Osteoblast (primary cell): ENCODE measurements at regions not wholly inside any gene's neighbourhood (a gene's known extent, or its start where the extent isn't known, plus 50 kb on each side); places are given as distances from the start of the nearest gene placed in this dataset.

ENCODE experiments used
- DNase-seq: peaks from one replicate; pipeline ENCODE4 v3.0.0; 2011; ENCODE audit warnings: low spot score, mixed read lengths; ENCODE audit not compliant: insufficient read length; ENCODE audit errors: missing footprints
- H2AFZ ChIP-seq: 2 replicates; pipeline ENCODE4 v1.6.0; 2011; ENCODE audit warnings: mild to moderate bottlenecking, low read length
- H3K27ac ChIP-seq: 2 replicates; pipeline ENCODE4 v1.5.1; 2011; ENCODE audit warnings: mild to moderate bottlenecking, low read depth, low read length, moderate library complexity
- H3K27me3 ChIP-seq: 2 replicates; pipeline ENCODE4 v1.6.0; 2012; ENCODE audit warnings: mild to moderate bottlenecking, control low read depth, inconsistent platforms, low read length, moderate library complexity; ENCODE audit not compliant: insufficient read depth
- H3K36me3 ChIP-seq: 2 replicates; pipeline ENCODE4 v1.5.1; 2011; ENCODE audit warnings: mild to moderate bottlenecking, low read length, control low read depth, moderate library complexity; ENCODE audit not compliant: insufficient read depth
- H3K4me1 ChIP-seq: 2 replicates; pipeline ENCODE4 v1.5.1; 2011; ENCODE audit warnings: mild to moderate bottlenecking, low read length, control low read depth, moderate library complexity; ENCODE audit not compliant: insufficient read depth
- H3K4me2 ChIP-seq: 2 replicates; pipeline ENCODE4 v1.6.0; 2011; ENCODE audit warnings: mild to moderate bottlenecking, low read length; ENCODE audit not compliant: insufficient read depth
- H3K4me3 ChIP-seq: fragments of 200-600 bp; sonication (generic); 3 replicates; pipeline ENCODE4 v1.5.1; 2012; ENCODE audit warnings: mild to moderate bottlenecking, low read length, inconsistent platforms; ENCODE audit not compliant: insufficient read depth
- H3K79me2 ChIP-seq: 2 replicates; pipeline ENCODE4 v1.6.0; 2012; ENCODE audit warnings: mild to moderate bottlenecking, low read length, control low read depth, inconsistent platforms; ENCODE audit not compliant: insufficient read depth
- H3K9me3 ChIP-seq: 2 replicates; pipeline ENCODE4 v1.5.1; 2011; ENCODE audit warnings: low read depth, low read length, control low read depth
- H4K20me1 ChIP-seq: 2 replicates; pipeline ENCODE4 v1.6.0; 2012; ENCODE audit warnings: mild to moderate bottlenecking, low read length, control low read depth; ENCODE audit not compliant: insufficient read depth
- CTCF ChIP-seq: IDR thresholded peaks from 2 replicates; pipeline ENCODE4 v1.5.1; 2011; ENCODE audit warnings: mild to moderate bottlenecking, low read depth, low read length, moderate library complexity; ENCODE audit errors: extremely low read depth

DNA sequence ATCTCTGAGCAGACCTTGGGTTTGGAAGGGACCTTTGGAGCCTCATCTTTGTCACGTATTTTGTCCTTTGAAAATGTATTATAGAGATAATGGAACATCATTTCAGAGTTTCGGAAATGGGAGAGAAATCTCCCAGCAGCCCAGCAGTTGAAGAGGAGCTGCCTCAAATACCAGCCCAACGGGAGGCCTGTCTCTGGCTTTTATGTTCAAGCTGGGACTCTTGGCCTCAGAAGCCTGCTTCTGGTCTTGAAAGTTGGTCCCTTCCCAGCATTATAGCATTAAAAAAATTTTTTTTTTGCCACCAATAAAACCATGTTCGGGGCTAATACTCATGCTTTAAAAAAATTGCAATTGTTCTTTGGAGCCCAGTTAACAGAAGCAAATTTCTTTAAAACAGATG, 73.4 kb upstream of the CTBP2 start:
- H3K4me3 ChIP-seq: no peak overlapping the region
- no peak overlapping the region for H2AFZ ChIP-seq
- H3K4me2 ChIP-seq: no peak overlapping the region
- no peaks in the 10 kb centered on the region for H3K36me3 ChIP-seq
- H3K79me2 ChIP-seq: no peaks in the 10 kb centered on the region
- peaks cover 16% of the 10 kb centered on the region for H3K4me1 ChIP-seq
- DNase-seq: no peak
- no peaks in the 10 kb centered on the region for H3K9me3 ChIP-seq
- no peaks in the 10 kb centered on the region for H4K20me1 ChIP-seq
- H3K27ac ChIP-seq: no peak overlapping the region
- H3K27me3 ChIP-seq: no peaks in the 10 kb centered on the region
- no peak for TF ChIP-seq CTCF

DNA sequence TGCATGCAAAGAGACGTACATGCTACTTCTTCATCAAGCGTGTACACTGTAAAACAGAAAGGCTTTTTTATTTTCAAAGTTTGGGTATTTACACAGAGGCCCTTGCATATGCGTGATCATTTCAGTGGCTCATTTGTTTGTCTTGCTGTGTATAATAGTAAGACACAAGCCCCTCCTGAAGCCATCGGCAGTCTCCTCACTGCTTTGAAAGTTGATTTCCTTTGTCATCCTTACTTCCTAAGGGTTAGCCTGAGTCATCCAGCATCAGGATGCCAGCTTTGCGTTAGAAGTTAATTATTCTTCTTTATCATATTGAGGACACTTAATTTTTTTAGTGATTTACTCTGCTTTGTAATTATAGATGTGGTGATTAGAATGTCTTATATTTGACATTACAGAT, 72.5 kb upstream of the CTBP2 start:
- H3K27me3 ChIP-seq: no peaks in the 10 kb centered on the region
- DNase-seq: no peak
- H4K20me1 ChIP-seq: no peaks in the 10 kb centered on the region
- H3K79me2 ChIP-seq: no peaks in the 10 kb centered on the region
- no peaks in the 10 kb centered on the region for H3K36me3 ChIP-seq
- no peak overlapping the region for H3K4me2 ChIP-seq
- no peak for TF ChIP-seq CTCF
- H3K27ac ChIP-seq: no peak overlapping the region
- H2AFZ ChIP-seq: no peak overlapping the region
- H3K9me3 ChIP-seq: no peaks in the 10 kb centered on the region
- H3K4me3 ChIP-seq: no peak overlapping the region
- H3K4me1 ChIP-seq: peaks cover 16% of the 10 kb centered on the region

GRCh38 chr10:125231813-125232475, 71.6 kb upstream of the CTBP2 start:
- H3K4me3 ChIP-seq: peak overlapping the region; percentile 5
- peak overlapping the region; percentile 9 for H3K27ac ChIP-seq
- no peak overlapping the region for H3K4me2 ChIP-seq
- H3K79me2 ChIP-seq: no peaks in the 10 kb centered on the region
- peak overlapping the region; percentile 43 for H2AFZ ChIP-seq
- H3K9me3 ChIP-seq: no peaks in the 10 kb centered on the region
- H4K20me1 ChIP-seq: no peaks in the 10 kb centered on the region
- peaks cover 16% of the 10 kb centered on the region for H3K4me1 ChIP-seq
- no peaks in the 10 kb centered on the region for H3K36me3 ChIP-seq
- no peak for TF ChIP-seq CTCF
- no peak for DNase-seq
- H3K27me3 ChIP-seq: no peaks in the 10 kb centered on the region

DNA sequence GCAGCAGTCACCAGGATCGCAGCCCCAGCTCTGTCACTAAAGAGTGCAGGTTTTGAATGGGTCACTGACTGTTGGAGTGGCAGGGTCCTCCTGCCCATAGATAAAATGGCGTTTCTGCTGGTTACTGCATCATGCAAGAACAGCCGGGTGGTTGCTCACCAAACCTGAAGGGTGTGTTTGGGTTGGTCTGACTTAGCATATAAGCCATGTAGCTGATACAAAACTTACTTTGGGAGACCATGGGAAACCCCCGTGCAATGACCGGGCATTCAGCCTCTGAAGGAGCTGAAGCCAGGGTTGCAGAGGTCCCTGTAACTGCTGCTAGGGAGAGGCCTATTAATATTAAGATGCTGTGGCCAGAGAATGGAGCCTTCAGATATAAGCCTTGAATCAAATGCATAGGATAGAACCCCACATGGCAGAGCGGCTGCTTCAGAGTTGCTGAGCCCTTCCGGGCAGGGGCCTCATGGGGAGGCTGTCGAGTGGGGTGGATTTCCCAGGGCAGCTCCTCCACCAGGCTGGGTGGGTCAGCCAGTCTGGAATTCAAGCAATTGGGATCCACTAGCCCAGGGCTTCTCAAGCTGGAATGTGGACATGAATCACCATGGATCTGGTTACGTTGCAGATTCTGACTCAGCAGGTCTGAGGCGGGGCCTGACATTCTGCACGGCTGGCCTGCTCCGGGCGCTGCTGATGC, 70.9 kb upstream of the CTBP2 start:
- Histone ChIP-seq H4K20me1 (no peaks in the 10 kb centered on the region), H3K4me3 (peak overlapping the region; percentile 5), H3K4me2 (peak overlapping the region; percentile 21), H3K27me3 (no peaks in the 10 kb centered on the region), H3K79me2 (no peaks in the 10 kb centered on the region), H3K4me1 (peaks cover 16% of the 10 kb centered on the region), H3K9me3 (no peaks in the 10 kb centered on the region), H2AFZ (peak overlapping the region; percentile 67), H3K27ac (peak overlapping the region; percentile 52), H3K36me3 (no peaks in the 10 kb centered on the region)
- TF ChIP-seq CTCF: no peak
- DNase-seq: peak; percentile 98
